HG03342 (cell line): ENCODE measurements at regions not wholly inside any gene's neighbourhood (a gene's known extent, or its start where the extent isn't known, plus 50 kb on each side); places are given as distances from the start of the nearest gene placed in this dataset.
"Not testable (repeated sequence)": the region's sequence is repeated elsewhere in the genome, so short reads cannot be mapped to it uniquely, and the experiment has no call there.

Experiments used
- ATAC-seq: cut with Tn5 transposase; IDR thresholded peaks from one replicate; pipeline ENCODE4 v1.9.1; 2021; ENCODE audit warnings: mild to moderate bottlenecking, moderate library complexity; ENCODE audit not compliant: unreplicated experiment

GRCh38 chr2:146403546-146404160 lies 1441.2 kb upstream of the ACVR2A start:
- ATAC-seq: not testable (repeated sequence)

GRCh38 chr2:146392631-146393030 lies 1452.2 kb upstream of the ACVR2A start:
- ATAC-seq: no peak

- no peak for ATAC-seq
Observed at GRCh38 chr2:146392186-146392585, 1452.6 kb upstream of the ACVR2A start.

- ATAC-seq: no peak
Observed at GRCh38 chr2:146388757-146389156, 1456.1 kb upstream of the ACVR2A start.

- no peak for ATAC-seq
Observed at GRCh38 chr2:146386096-146386495, 1458.7 kb upstream of the ACVR2A start.

- ATAC-seq: no peak
Observed at GRCh38 chr2:146385031-146385430, 1459.8 kb upstream of the ACVR2A start.

- ATAC-seq: no peak
Observed at GRCh38 chr2:146376511-146377064, 1468.2 kb upstream of the ACVR2A start.

GRCh38 chr2:146374505-146374904 lies 1470.3 kb upstream of the ACVR2A start:
- ATAC-seq: no peak

GRCh38 chr2:146371364-146371763 lies 1473.5 kb upstream of the ACVR2A start:
- not testable (repeated sequence) for ATAC-seq

GRCh38 chr2:146370826-146371225 lies 1474.0 kb upstream of the ACVR2A start:
- ATAC-seq: no peak

GRCh38 chr2:146366276-146366675 lies 1478.6 kb upstream of the ACVR2A start:
- ATAC-seq: no peak

GRCh38 chr2:146365041-146365440 lies 1479.8 kb upstream of the ACVR2A start:
- ATAC-seq: no peak

- no peak for ATAC-seq
Observed at GRCh38 chr2:146363731-146364130, 1481.1 kb upstream of the ACVR2A start.

GRCh38 chr2:146351689-146352088 lies 1493.1 kb upstream of the ACVR2A start:
- no peak for ATAC-seq

- no peak for ATAC-seq
Observed at GRCh38 chr2:146349334-146349733, 1495.5 kb upstream of the ACVR2A start.

- no peak for ATAC-seq
Observed at GRCh38 chr2:146324951-146325350, 1519.9 kb upstream of the ACVR2A start.

- ATAC-seq: no peak
Observed at GRCh38 chr2:146323564-146323963, 1521.3 kb upstream of the ACVR2A start.

GRCh38 chr2:146321175-146321574 lies 1523.7 kb upstream of the ACVR2A start:
- ATAC-seq: no peak

- no peak for ATAC-seq
Observed at GRCh38 chr2:146317959-146318358, 1526.9 kb upstream of the ACVR2A start.

- no peak for ATAC-seq
Observed at GRCh38 chr2:146312899-146313298, 1531.9 kb upstream of the ACVR2A start.

GRCh38 chr2:146305164-146305563 lies 1539.7 kb upstream of the ACVR2A start:
- no peak for ATAC-seq

GRCh38 chr2:146301287-146301686 lies 1543.5 kb upstream of the ACVR2A start:
- no peak for ATAC-seq

- no peak for ATAC-seq
Observed at GRCh38 chr2:146295080-146295670, 1549.7 kb upstream of the ACVR2A start.
